Lung (tissue), 11 donors: ENCODE measurements at regions not wholly inside any gene's neighbourhood (a gene's known extent, or its start where the extent isn't known, plus 50 kb on each side); places are given as distances from the start of the nearest gene placed in this dataset.

Source experiments
- ATAC-seq: fragments of 200-7000 bp; cut with Tn5 transposase; one replicate; pipeline ENCODE4 v1.9.1; 2020; ENCODE audit warnings: moderate number of reproducible peaks; ENCODE audit not compliant: insufficient read depth, low FRiP score
- DNase-seq, 3 donors: peaks; one replicate each; pipeline ENCODE4 v3.0.0-alpha.2; 2013 to 2017
- H3K27ac ChIP-seq, 2 donors: one replicate each; pipeline ENCODE4 v1.5.1; 2013; ENCODE audit warnings: mild to moderate bottlenecking in 2 of 2, moderate library complexity in 2 of 2, control low read depth in 1 of 2, inconsistent platforms in 1 of 2, low read depth in 1 of 2, low read length in 1 of 2
- H3K27me3 ChIP-seq, 3 donors: one replicate each; pipeline ENCODE4 v1.5.1; 2013; ENCODE audit warnings: low read length in 2 of 3; ENCODE audit not compliant: control insufficient read depth in 3 of 3, insufficient read depth in 3 of 3
- H3K36me3 ChIP-seq, 4 donors: one replicate each; pipeline ENCODE4 v1.5.1; 2013; ENCODE audit warnings: low read length in 4 of 4, mild to moderate bottlenecking in 1 of 4, moderate library complexity in 1 of 4; ENCODE audit not compliant: control insufficient read depth in 4 of 4, insufficient read depth in 4 of 4
- H3K4me1 ChIP-seq, 5 donors: one replicate each; pipeline ENCODE4 v1.5.1; 2013; ENCODE audit warnings: low read length in 5 of 5, mild to moderate bottlenecking in 2 of 5, moderate library complexity in 1 of 5; ENCODE audit not compliant: control insufficient read depth in 5 of 5, insufficient read depth in 5 of 5
- H3K4me3 ChIP-seq: one replicate; pipeline ENCODE4 v1.5.1; 2013; ENCODE audit warnings: mild to moderate bottlenecking, control low read depth, moderate library complexity
- H3K9ac ChIP-seq, 2 donors: one replicate each; pipeline ENCODE4 v1.5.1; 2013; ENCODE audit warnings: low read length in 2 of 2, control low read depth in 1 of 2; ENCODE audit not compliant: insufficient read depth in 1 of 2
- H3K9me3 ChIP-seq, 4 donors: one replicate each; pipeline ENCODE4 v1.5.1; 2013; ENCODE audit warnings: low read length in 3 of 4, mild to moderate bottlenecking in 1 of 4, moderate library complexity in 1 of 4; ENCODE audit not compliant: control insufficient read depth in 4 of 4, insufficient read depth in 3 of 4
- WGBS, 2 donors: extraction: QIAGEN DNeasy Blood & Tissue Kit; methylation state at CpG; one replicate each; pipeline ENCODE4 v1.1.7; 2013; 5-methylcytosine and 5-hydroxymethylcytosine counted together
- TF ChIP-seq, protein P1 (sequence below): IDR thresholded peaks from 2 replicates; pipeline ENCODE4 v1.5.1; 2012; ENCODE audit warnings: mild to moderate bottlenecking; ENCODE audit errors: control extremely low read depth, extremely low read depth
- donor health status: control.
- donor health status: control.
- donor health status: Bipolar disorder and iron deficiency.
- donor health status: healthy.
- donor health status: DM: yes; HTN: yes; CAD: no.

DNA sequence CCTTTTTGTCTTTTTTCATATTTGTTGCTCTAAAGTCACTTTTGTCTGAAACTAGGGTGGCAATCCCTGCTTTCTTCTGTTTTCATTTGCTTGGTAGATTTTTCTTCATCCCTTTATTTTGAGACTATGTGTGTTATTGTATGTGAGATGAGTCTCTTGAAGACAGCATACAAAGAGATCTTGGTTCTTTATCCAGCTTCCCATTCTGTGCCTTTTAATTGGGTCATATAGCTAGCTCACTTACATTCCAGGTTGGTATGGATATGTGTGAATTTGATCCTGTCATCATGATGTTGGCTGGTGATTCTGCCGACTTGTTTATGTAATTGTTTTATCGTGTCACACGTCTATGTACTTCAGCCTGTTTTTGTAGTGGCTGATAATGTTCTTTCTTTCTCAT lies 267.7 kb upstream of the MGAT4C start:
- Histone ChIP-seq H3K27me3 (no peaks in the 10 kb centered on the region), H3K36me3 (no peaks in the 10 kb centered on the region), H3K9me3 (peaks cover 0 to 12% (median 8%) of the 10 kb centered on the region in 4 donors), H3K9ac (no peak overlapping the region), H3K4me3 (no peak overlapping the region), H3K27ac (no peak overlapping the region), H3K4me1 (no peaks in the 10 kb centered on the region)
- 93 to 97% methylated on average over 3 of the region's 3 CpGs for WGBS, 2 donors
- TF ChIP-seq, protein P1, sequence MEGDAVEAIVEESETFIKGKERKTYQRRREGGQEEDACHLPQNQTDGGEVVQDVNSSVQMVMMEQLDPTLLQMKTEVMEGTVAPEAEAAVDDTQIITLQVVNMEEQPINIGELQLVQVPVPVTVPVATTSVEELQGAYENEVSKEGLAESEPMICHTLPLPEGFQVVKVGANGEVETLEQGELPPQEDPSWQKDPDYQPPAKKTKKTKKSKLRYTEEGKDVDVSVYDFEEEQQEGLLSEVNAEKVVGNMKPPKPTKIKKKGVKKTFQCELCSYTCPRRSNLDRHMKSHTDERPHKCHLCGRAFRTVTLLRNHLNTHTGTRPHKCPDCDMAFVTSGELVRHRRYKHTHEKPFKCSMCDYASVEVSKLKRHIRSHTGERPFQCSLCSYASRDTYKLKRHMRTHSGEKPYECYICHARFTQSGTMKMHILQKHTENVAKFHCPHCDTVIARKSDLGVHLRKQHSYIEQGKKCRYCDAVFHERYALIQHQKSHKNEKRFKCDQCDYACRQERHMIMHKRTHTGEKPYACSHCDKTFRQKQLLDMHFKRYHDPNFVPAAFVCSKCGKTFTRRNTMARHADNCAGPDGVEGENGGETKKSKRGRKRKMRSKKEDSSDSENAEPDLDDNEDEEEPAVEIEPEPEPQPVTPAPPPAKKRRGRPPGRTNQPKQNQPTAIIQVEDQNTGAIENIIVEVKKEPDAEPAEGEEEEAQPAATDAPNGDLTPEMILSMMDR, result no peak
- DNase-seq (no peak), ATAC-seq (no peak)

DNA sequence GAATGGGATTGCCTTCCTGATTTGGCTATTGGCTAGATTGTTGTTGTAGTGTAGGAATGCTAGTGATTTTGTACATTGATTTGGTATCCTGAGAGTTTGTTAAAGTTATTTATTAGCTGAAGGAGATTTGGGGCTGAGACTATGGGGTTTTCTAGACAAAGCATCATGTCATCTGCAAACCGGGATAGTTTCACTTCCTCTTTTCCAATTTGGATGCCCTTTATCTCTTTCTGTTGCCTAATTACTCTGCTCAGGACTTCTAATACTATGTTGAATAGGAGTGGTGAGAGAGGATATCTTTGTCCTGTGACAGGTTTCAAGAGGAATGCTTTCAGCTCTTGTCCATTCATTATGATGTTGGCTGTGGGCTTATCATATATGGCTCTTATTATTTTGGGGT lies 265.7 kb upstream of the MGAT4C start:
- H3K27ac ChIP-seq, result no peak overlapping the region
- no peak for ATAC-seq
- H3K9me3 ChIP-seq, result peaks cover 0 to 12% (median 8%) of the 10 kb centered on the region in 4 donors
- TF ChIP-seq, protein P1, result no peak
- no peaks in the 10 kb centered on the region for H3K4me1 ChIP-seq
- no peak overlapping the region for H3K9ac ChIP-seq
- no peaks in the 10 kb centered on the region for H3K27me3 ChIP-seq
- H3K36me3 ChIP-seq, result no peaks in the 10 kb centered on the region
- DNase-seq, result no peak
- H3K4me3 ChIP-seq, result no peak overlapping the region
- WGBS, 2 donors, result 53 to 74% methylated on average over 1 of the region's 1 CpG

DNA sequence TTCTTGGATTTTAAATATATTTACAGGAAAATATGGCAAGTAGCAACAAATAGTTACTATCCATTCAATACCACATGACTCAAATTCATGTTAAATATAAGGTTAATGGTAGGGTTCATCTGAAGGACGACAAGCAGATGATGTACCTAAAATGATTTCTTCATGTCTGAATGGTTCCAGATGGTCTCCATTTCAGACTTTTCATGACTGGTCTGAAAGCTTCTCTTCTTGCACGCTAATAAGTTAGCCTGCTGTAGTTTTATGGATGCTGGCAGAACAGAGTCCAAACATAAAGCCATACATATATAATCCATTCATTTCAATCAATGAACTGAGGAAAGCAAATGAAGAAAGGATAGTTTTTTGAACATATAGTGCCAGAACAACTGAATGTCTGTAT lies 257.0 kb upstream of the MGAT4C start:
- no peaks in the 10 kb centered on the region for H3K27me3 ChIP-seq
- H3K27ac ChIP-seq, result no peak overlapping the region
- H3K9ac ChIP-seq, result peak overlapping the region in 1 of 2 donors; percentile 17
- WGBS, 2 donors, result 75 to 77% methylated on average over 2 of the region's 2 CpGs
- TF ChIP-seq, protein P1, result no peak
- H3K9me3 ChIP-seq, result no peaks in the 10 kb centered on the region
- DNase-seq, result peak in 1 of 3 donors; percentile 38
- no peaks in the 10 kb centered on the region for H3K36me3 ChIP-seq
- H3K4me3 ChIP-seq, result no peak overlapping the region
- ATAC-seq, result no peak
- H3K4me1 ChIP-seq, result peaks cover 0 to 10% (median 0%) of the 10 kb centered on the region in 5 donors

DNA sequence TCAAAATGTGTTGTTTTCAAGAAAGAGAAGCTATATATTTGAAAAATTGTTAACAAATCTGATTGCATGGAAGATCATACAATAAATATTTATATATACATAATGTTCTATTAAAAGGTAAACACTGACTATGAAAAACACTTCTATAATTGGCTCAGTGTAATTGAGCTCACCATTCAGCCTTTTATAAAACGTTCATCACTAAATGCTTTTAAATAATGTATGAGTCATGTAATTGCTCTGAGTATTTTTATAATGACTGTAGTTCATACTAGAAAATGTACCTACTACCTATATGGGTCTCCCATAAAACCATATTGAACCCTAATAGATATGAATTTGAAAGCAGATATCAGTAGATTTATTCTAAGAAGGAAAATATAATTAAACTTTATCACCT lies 240.4 kb upstream of the MGAT4C start:
- H3K36me3 ChIP-seq, result no peaks in the 10 kb centered on the region
- ATAC-seq (no peak), DNase-seq (no peak)
- no peak overlapping the region for H3K4me3 ChIP-seq
- no peak overlapping the region for H3K27ac ChIP-seq
- H3K9ac ChIP-seq, result no peak overlapping the region
- no peaks in the 10 kb centered on the region for H3K9me3 ChIP-seq
- no peaks in the 10 kb centered on the region for H3K4me1 ChIP-seq
- TF ChIP-seq, protein P1, result no peak
- H3K27me3 ChIP-seq, result no peaks in the 10 kb centered on the region
- WGBS, 2 donors, result 43 to 61% methylated on average over 1 of the region's 1 CpG
